ENCODE measurements at regions not wholly inside any gene's neighbourhood (a gene's known extent, or its start where the extent isn't known, plus 50 kb on each side); places are given as distances from the start of the nearest gene placed in this dataset.

DNA sequence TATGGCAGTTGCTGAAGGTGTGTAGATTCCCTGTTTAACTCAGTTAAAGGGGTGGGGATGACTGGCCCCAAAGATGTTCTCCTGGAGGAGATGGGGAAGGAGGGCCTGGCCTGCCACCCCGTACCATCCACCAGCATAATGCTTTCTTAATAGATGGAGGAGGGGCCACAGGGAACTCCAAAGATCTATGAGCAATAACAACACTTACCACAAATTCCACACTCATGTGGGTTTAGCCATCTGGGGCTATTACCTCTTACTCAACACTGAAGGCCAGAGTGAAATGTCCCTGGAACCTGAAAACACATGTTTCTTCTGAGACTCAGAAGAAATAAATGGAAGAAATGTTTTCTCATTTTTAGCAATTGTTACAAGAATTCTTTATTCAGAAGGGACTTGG lies 259.0 kb downstream of the CXCL12 start:
- TF ChIP-seq, protein P1, sequence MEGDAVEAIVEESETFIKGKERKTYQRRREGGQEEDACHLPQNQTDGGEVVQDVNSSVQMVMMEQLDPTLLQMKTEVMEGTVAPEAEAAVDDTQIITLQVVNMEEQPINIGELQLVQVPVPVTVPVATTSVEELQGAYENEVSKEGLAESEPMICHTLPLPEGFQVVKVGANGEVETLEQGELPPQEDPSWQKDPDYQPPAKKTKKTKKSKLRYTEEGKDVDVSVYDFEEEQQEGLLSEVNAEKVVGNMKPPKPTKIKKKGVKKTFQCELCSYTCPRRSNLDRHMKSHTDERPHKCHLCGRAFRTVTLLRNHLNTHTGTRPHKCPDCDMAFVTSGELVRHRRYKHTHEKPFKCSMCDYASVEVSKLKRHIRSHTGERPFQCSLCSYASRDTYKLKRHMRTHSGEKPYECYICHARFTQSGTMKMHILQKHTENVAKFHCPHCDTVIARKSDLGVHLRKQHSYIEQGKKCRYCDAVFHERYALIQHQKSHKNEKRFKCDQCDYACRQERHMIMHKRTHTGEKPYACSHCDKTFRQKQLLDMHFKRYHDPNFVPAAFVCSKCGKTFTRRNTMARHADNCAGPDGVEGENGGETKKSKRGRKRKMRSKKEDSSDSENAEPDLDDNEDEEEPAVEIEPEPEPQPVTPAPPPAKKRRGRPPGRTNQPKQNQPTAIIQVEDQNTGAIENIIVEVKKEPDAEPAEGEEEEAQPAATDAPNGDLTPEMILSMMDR (conservative IDR thresholded peaks at IDR 0.05 in 1 of 2, IDR thresholded peaks at IDR 0.05 in 1 of 2; ENCODE audit: extremely low read depth in 1 of 2, insufficient read depth in 1 of 2, low read depth in 1 of 2, low read length in 2 of 2): no peak
- no peak for TF ChIP-seq EZH2 (IDR thresholded peaks at IDR 0.05; ENCODE audit: borderline replicate concordance, low read length)
